Loucy (cell line): ENCODE measurements at regions not wholly inside any gene's neighbourhood (a gene's known extent, or its start where the extent isn't known, plus 50 kb on each side); places are given as distances from the start of the nearest gene placed in this dataset.

ENCODE experiments used
- EZH2phosphoT487 ChIP-seq: fragments of 200-600 bp; IDR thresholded peaks from 2 replicates; pipeline ENCODE4 v1.6.1; 2018; ENCODE audit warnings: antibody characterized with exemption, mild to moderate bottlenecking, moderate library complexity, borderline replicate concordance
- TF ChIP-seq, protein P1 (sequence below): fragments of 200-600 bp; sonication (generic); conservative IDR thresholded peaks from 2 replicates; pipeline ENCODE4 v1.5.1; 2014; ENCODE audit warnings: mild to moderate bottlenecking, antibody characterized with exemption, low read length

DNA sequence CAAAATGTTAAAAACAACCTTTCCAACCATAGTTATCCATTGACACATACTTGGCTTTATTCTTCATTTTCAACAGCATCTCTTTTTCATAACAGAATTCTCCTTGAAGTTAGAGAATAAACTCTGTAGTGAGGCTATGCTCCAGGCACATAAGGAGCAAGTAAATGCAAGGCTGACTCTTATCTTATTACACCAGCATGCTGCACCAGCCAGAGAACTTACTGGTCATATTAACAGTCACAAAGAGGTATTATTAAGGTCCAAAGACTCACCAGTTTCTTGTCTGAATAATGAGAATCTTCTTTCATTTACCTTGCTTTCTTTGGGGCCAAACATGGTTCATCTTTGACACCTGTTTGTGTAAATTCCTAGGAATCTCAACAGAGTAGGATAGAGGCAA, 71.3 kb upstream of the IVNS1ABP start:
- TF ChIP-seq, protein P1, sequence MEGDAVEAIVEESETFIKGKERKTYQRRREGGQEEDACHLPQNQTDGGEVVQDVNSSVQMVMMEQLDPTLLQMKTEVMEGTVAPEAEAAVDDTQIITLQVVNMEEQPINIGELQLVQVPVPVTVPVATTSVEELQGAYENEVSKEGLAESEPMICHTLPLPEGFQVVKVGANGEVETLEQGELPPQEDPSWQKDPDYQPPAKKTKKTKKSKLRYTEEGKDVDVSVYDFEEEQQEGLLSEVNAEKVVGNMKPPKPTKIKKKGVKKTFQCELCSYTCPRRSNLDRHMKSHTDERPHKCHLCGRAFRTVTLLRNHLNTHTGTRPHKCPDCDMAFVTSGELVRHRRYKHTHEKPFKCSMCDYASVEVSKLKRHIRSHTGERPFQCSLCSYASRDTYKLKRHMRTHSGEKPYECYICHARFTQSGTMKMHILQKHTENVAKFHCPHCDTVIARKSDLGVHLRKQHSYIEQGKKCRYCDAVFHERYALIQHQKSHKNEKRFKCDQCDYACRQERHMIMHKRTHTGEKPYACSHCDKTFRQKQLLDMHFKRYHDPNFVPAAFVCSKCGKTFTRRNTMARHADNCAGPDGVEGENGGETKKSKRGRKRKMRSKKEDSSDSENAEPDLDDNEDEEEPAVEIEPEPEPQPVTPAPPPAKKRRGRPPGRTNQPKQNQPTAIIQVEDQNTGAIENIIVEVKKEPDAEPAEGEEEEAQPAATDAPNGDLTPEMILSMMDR = no peak
- TF ChIP-seq EZH2phosphoT487 = no peak
